Trophoblast cell (in vitro differentiated cells and primary cell): ENCODE measurements at regions not wholly inside any gene's neighbourhood (a gene's known extent, or its start where the extent isn't known, plus 50 kb on each side); places are given as distances from the start of the nearest gene placed in this dataset.

Source experiments
- DNase-seq, 2 donors: peaks; one replicate each; pipeline ENCODE4 v3.0.0-alpha.2; 2016
- H2AFZ ChIP-seq: 2 replicates; pipeline ENCODE4 v1.6.1; 2013; ENCODE audit warnings: low read length, moderate library complexity, mild to moderate bottlenecking; ENCODE audit not compliant: insufficient read depth, poor library complexity
- H2AK5ac ChIP-seq: 2 replicates; pipeline ENCODE4 v1.6.1; 2013; ENCODE audit warnings: mild to moderate bottlenecking, low read length
- H2BK120ac ChIP-seq: 2 replicates; pipeline ENCODE4 v1.6.1; 2013; ENCODE audit warnings: low read length, mild to moderate bottlenecking, moderate library complexity; ENCODE audit not compliant: insufficient read depth, poor library complexity
- H2BK12ac ChIP-seq: 2 replicates; pipeline ENCODE4 v1.6.1; 2013; ENCODE audit warnings: mild to moderate bottlenecking, low read length, moderate library complexity
- H2BK5ac ChIP-seq: 2 replicates; pipeline ENCODE4 v1.6.1; 2013; ENCODE audit warnings: low read length, low read depth, moderate library complexity, mild to moderate bottlenecking; ENCODE audit not compliant: poor library complexity
- H3K14ac ChIP-seq: 2 replicates; pipeline ENCODE4 v1.6.1; 2013; ENCODE audit warnings: mild to moderate bottlenecking, low read length
- H3K18ac ChIP-seq: 2 replicates; pipeline ENCODE4 v1.6.1; 2013; ENCODE audit warnings: mild to moderate bottlenecking, low read length
- H3K23ac ChIP-seq: 2 replicates; pipeline ENCODE4 v1.6.1; 2013; ENCODE audit warnings: low read length
- H3K27ac ChIP-seq: 2 replicates; pipeline ENCODE4 v1.5.1; 2013; ENCODE audit warnings: low read depth, mild to moderate bottlenecking, inconsistent platforms, low read length, moderate library complexity
- H3K27me3 ChIP-seq: 2 replicates; pipeline ENCODE4 v1.6.1; 2013; ENCODE audit warnings: inconsistent platforms, mild to moderate bottlenecking, low read length, moderate library complexity; ENCODE audit not compliant: insufficient read depth
- H3K36me3 ChIP-seq, 2 experiments: 1 replicate in 1 of 2; 2 replicates in 1 of 2; pipeline ENCODE4 v1.6.1; 2013; ENCODE audit warnings: low read length in 2 of 2, mild to moderate bottlenecking in 2 of 2, moderate library complexity in 1 of 2; ENCODE audit not compliant: insufficient read depth in 2 of 2, control insufficient read depth in 1 of 2
- H3K4ac ChIP-seq: 2 replicates; pipeline ENCODE4 v1.6.1; 2013; ENCODE audit warnings: low read depth, mild to moderate bottlenecking, low read length, moderate library complexity
- H3K4me1 ChIP-seq, 2 experiments: 1 replicate in 1 of 2; 2 replicates in 1 of 2; pipeline ENCODE4 v1.6.1; 2013; ENCODE audit warnings: low read length in 2 of 2, mild to moderate bottlenecking in 2 of 2, moderate library complexity in 1 of 2; ENCODE audit not compliant: insufficient read depth in 2 of 2, control insufficient read depth in 1 of 2
- H3K4me2 ChIP-seq: 2 replicates; pipeline ENCODE4 v1.6.1; 2013; ENCODE audit warnings: inconsistent platforms, mild to moderate bottlenecking, low read length, moderate library complexity
- H3K4me3 ChIP-seq: 2 replicates; pipeline ENCODE4 v1.5.1; 2013; ENCODE audit warnings: mild to moderate bottlenecking, low read depth, low read length, inconsistent platforms
- H3K79me1 ChIP-seq: one replicate; pipeline ENCODE4 v1.6.1; 2013; ENCODE audit warnings: low read length
- H3K79me2 ChIP-seq: 2 replicates; pipeline ENCODE4 v1.6.1; 2013; ENCODE audit warnings: low read length, mild to moderate bottlenecking; ENCODE audit not compliant: control insufficient read depth, insufficient read depth, poor library complexity
- H3K9ac ChIP-seq: 2 replicates; pipeline ENCODE4 v1.6.1; 2013; ENCODE audit warnings: mild to moderate bottlenecking, low read length
- H3K9me3 ChIP-seq: 2 replicates; pipeline ENCODE4 v1.6.1; 2013; ENCODE audit warnings: low read depth, mild to moderate bottlenecking, control low read depth, inconsistent platforms, low read length; ENCODE audit not compliant: insufficient read depth
- H4K12ac ChIP-seq: 2 replicates; pipeline ENCODE4 v1.6.1; 2013; ENCODE audit warnings: low read depth, mild to moderate bottlenecking, low read length, moderate library complexity
- H4K8ac ChIP-seq: 2 replicates; pipeline ENCODE4 v1.6.1; 2013; ENCODE audit warnings: low read depth, mild to moderate bottlenecking, low read length, moderate library complexity
- H4K91ac ChIP-seq: one replicate; pipeline ENCODE4 v1.6.1; 2013; ENCODE audit warnings: low read depth, mild to moderate bottlenecking, low read length, moderate library complexity
- WGBS: extraction: QIAGEN DNeasy Blood & Tissue Kit; methylation state at CpG from one replicate; pipeline ENCODE4 v1.1.7; 2013; ENCODE audit warnings: missing lambda C conversion rate; ENCODE audit not compliant: insufficient read length, insufficient coverage; ENCODE audit errors: extremely low coverage; 5-methylcytosine and 5-hydroxymethylcytosine counted together

GRCh38 chr2:133676392-133677130, 108.3 kb upstream of the NCKAP5 start:
- Histone ChIP-seq H2AK5ac (no peak overlapping the region), H3K27ac (no peak overlapping the region), H3K18ac (no peak overlapping the region), H4K91ac (no peak overlapping the region), H3K27me3 (no peaks in the 10 kb centered on the region), H2BK120ac (no peak overlapping the region), H3K4me2 (no peak overlapping the region), H2BK5ac (no peak overlapping the region), H3K9ac (no peak overlapping the region), H3K79me2 (no peaks in the 10 kb centered on the region), H3K14ac (no peak overlapping the region), H3K79me1 (no peaks in the 10 kb centered on the region), H4K12ac (no peak overlapping the region), H3K23ac (no peak overlapping the region), H2BK12ac (no peak overlapping the region), H3K36me3 (no peaks in the 10 kb centered on the region), H3K4me3 (no peak overlapping the region), H4K8ac (no peak overlapping the region), H2AFZ (no peak overlapping the region), H3K9me3 (no peaks in the 10 kb centered on the region), H3K4me1 (peaks cover 4% of the 10 kb centered on the region in 2 experiments), H3K4ac (no peak overlapping the region)
- DNase-seq = peak in 1 of 2 donors; percentile 2
- no CpG with 5 or more reads among the region's 1 CpG for WGBS

GRCh38 chr2:133680343-133681049, 112.2 kb upstream of the NCKAP5 start:
- Histone ChIP-seq H2AK5ac (no peak overlapping the region), H3K4ac (no peak overlapping the region), H3K36me3 (no peaks in the 10 kb centered on the region), H3K4me2 (no peak overlapping the region), H3K18ac (no peak overlapping the region), H3K27me3 (no peaks in the 10 kb centered on the region), H2AFZ (no peak overlapping the region), H3K9me3 (no peaks in the 10 kb centered on the region), H3K23ac (no peak overlapping the region), H3K14ac (no peak overlapping the region), H3K4me1 (no peaks in the 10 kb centered on the region), H4K8ac (no peak overlapping the region), H4K12ac (no peak overlapping the region), H3K4me3 (no peak overlapping the region), H3K79me2 (no peaks in the 10 kb centered on the region), H4K91ac (no peak overlapping the region), H2BK5ac (no peak overlapping the region), H2BK120ac (no peak overlapping the region), H3K9ac (no peak overlapping the region), H3K79me1 (no peaks in the 10 kb centered on the region), H3K27ac (no peak overlapping the region), H2BK12ac (no peak overlapping the region)
- no CpG with 5 or more reads among the region's 2 CpGs for WGBS
- no peak for DNase-seq

GRCh38 chr2:133682347-133682746, 114.1 kb upstream of the NCKAP5 start:
- H3K4me1 ChIP-seq = no peaks in the 10 kb centered on the region
- no peak overlapping the region for H3K18ac ChIP-seq
- H3K79me2 ChIP-seq = no peaks in the 10 kb centered on the region
- no peak overlapping the region for H4K12ac ChIP-seq
- no peak overlapping the region for H2BK120ac ChIP-seq
- H3K36me3 ChIP-seq = no peaks in the 10 kb centered on the region
- no peak overlapping the region for H2AK5ac ChIP-seq
- no peak overlapping the region for H3K23ac ChIP-seq
- no peaks in the 10 kb centered on the region for H3K79me1 ChIP-seq
- no peak overlapping the region for H4K91ac ChIP-seq
- no peak overlapping the region for H2BK12ac ChIP-seq
- no peak overlapping the region for H3K4ac ChIP-seq
- no peak overlapping the region for H3K4me3 ChIP-seq
- no peak overlapping the region for H3K9ac ChIP-seq
- no peak overlapping the region for H3K4me2 ChIP-seq
- H2BK5ac ChIP-seq = no peak overlapping the region
- no peaks in the 10 kb centered on the region for H3K27me3 ChIP-seq
- H3K9me3 ChIP-seq = no peaks in the 10 kb centered on the region
- DNase-seq = no peak
- H3K14ac ChIP-seq = no peak overlapping the region
- H4K8ac ChIP-seq = no peak overlapping the region
- no CpG with 5 or more reads among the region's 1 CpG for whole genome bisulfite sequencing
- H3K27ac ChIP-seq = no peak overlapping the region
- H2AFZ ChIP-seq = no peak overlapping the region

- Histone ChIP-seq H3K79me1 (no peaks in the 10 kb centered on the region), H3K4me2 (no peak overlapping the region), H3K27ac (no peak overlapping the region), H3K36me3 (no peaks in the 10 kb centered on the region), H2AFZ (no peak overlapping the region), H2AK5ac (no peak overlapping the region), H4K12ac (no peak overlapping the region), H3K4me1 (no peaks in the 10 kb centered on the region), H3K23ac (no peak overlapping the region), H2BK5ac (no peak overlapping the region), H3K79me2 (no peaks in the 10 kb centered on the region), H4K8ac (no peak overlapping the region), H2BK120ac (no peak overlapping the region), H3K27me3 (no peaks in the 10 kb centered on the region), H3K18ac (no peak overlapping the region), H3K14ac (no peak overlapping the region), H4K91ac (no peak overlapping the region), H3K4ac (no peak overlapping the region), H3K4me3 (no peak overlapping the region), H3K9me3 (no peaks in the 10 kb centered on the region), H2BK12ac (no peak overlapping the region), H3K9ac (no peak overlapping the region)
- no peak for DNase-seq
- WGBS = no CpG with 5 or more reads among the region's 3 CpGs
These were observed 114.6 kb upstream of the NCKAP5 start for GRCh38 chr2:133682906-133683305.
